Amniotic epithelial cell (primary cell): ENCODE measurements at regions not wholly inside any gene's neighbourhood (a gene's known extent, or its start where the extent isn't known, plus 50 kb on each side); places are given as distances from the start of the nearest gene placed in this dataset.
"Not testable (repeated sequence)": the region's sequence is repeated elsewhere in the genome, so short reads cannot be mapped to it uniquely, and the experiment has no call there.

Experiments used
- DNase-seq: peaks from one replicate; pipeline ENCODE4 v3.0.0-alpha.2; 2010; ENCODE audit warnings: low read depth

GRCh38 chr3:147237991-147238390 lies 168.4 kb downstream of the ZIC4 start:
- DNase-seq, result no peak

GRCh38 chr3:147231980-147232379 lies 174.4 kb downstream of the ZIC4 start:
- DNase-seq, result not testable (repeated sequence)

- DNase-seq, result no peak
Observed at GRCh38 chr3:147231111-147231510, 175.2 kb downstream of the ZIC4 start.

- peak; percentile 66 for DNase-seq
Observed at GRCh38 chr3:147222291-147222690, 184.1 kb downstream of the ZIC4 start.

- DNase-seq, result no peak
Observed at GRCh38 chr3:147218965-147219364, 187.4 kb downstream of the ZIC4 start.

- DNase-seq, result no peak
Observed at GRCh38 chr3:147216143-147216673, 190.1 kb downstream of the ZIC4 start.

GRCh38 chr3:147215660-147216059 lies 190.7 kb downstream of the ZIC4 start:
- DNase-seq, result no peak

- no peak for DNase-seq
Observed at GRCh38 chr3:147213633-147214032, 192.7 kb downstream of the ZIC4 start.

GRCh38 chr3:147210676-147211075 lies 195.7 kb downstream of the ZIC4 start:
- no peak for DNase-seq

GRCh38 chr3:147201086-147201485 lies 205.3 kb downstream of the ZIC4 start:
- DNase-seq, result no peak

GRCh38 chr3:147200545-147200944 lies 205.8 kb downstream of the ZIC4 start:
- no peak for DNase-seq

- no peak for DNase-seq
Observed at GRCh38 chr3:147197739-147198138, 208.6 kb downstream of the ZIC4 start.

GRCh38 chr3:147195887-147196286 lies 210.5 kb downstream of the ZIC4 start:
- DNase-seq, result no peak

- peak; percentile 69 for DNase-seq
Observed at GRCh38 chr3:147191795-147192385, 214.5 kb downstream of the ZIC4 start.

- no peak for DNase-seq
Observed at GRCh38 chr3:147189016-147189415, 217.3 kb downstream of the ZIC4 start.

- DNase-seq, result no peak
Observed at GRCh38 chr3:147187687-147188086, 218.7 kb downstream of the ZIC4 start.

GRCh38 chr3:147185781-147186180 lies 220.6 kb downstream of the ZIC4 start:
- no peak for DNase-seq

GRCh38 chr3:147184794-147185193 lies 221.5 kb downstream of the ZIC4 start:
- no peak for DNase-seq

GRCh38 chr3:147173257-147173656 lies 233.1 kb downstream of the ZIC4 start:
- no peak for DNase-seq

- no peak for DNase-seq
Observed at GRCh38 chr3:147162743-147163142, 243.6 kb downstream of the ZIC4 start.

GRCh38 chr3:147161833-147162232 lies 244.5 kb downstream of the ZIC4 start:
- DNase-seq, result no peak

- no peak for DNase-seq
Observed at GRCh38 chr3:147160984-147161383, 245.4 kb downstream of the ZIC4 start.

GRCh38 chr3:147159141-147159540 lies 247.2 kb downstream of the ZIC4 start:
- no peak for DNase-seq

- DNase-seq, result no peak
Observed at GRCh38 chr3:147157631-147158030, 248.7 kb downstream of the ZIC4 start.
